ENCODE measurements at regions not wholly inside any gene's neighbourhood (a gene's known extent, or its start where the extent isn't known, plus 50 kb on each side); places are given as distances from the start of the nearest gene placed in this dataset.

GRCh38 chr14:71636076-71636475 is 296.2 kb upstream of the RGS6 start:
- no peak for DNase-seq
- no peak for ATAC-seq

- DNase-seq (no peak), ATAC-seq (no peak)
These were observed 295.3 kb upstream of the RGS6 start for GRCh38 chr14:71636820-71637471.

DNA sequence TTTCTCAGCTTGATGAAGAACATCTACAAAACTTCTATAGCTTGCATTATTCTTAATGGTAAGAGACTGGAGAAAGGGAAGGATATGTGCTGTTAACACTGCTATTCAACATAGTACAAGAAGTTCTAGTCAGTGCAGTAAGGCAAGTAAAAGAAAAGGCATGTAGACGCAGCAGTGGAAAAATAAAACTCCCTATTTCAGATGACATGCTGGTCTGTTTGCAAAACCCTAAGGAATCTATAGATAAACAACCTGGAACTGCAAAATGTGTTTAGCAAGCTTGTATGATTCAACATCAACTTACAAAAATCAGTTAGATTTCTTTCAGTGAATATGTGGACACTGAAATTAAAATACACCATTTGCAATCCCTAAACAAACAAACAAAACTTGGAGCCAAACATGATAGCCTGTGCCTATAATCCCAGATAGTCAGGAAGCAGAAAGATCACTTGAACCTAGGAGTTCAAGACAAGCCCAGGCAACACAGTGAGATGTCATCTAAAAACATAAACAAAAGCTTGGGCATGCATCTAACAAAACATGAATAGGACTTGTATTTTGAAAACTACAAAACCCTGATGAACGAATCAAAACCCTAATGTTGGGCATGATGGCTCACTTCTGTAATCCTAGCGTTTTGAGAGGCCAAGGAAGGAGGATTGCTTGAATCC is 293.6 kb upstream of the RGS6 start:
- ATAC-seq (no peak), DNase-seq (no peak)

GRCh38 chr14:71642715-71643114 is 289.5 kb upstream of the RGS6 start:
- ATAC-seq (no peak), DNase-seq (no peak)

- DNase-seq (no peak), ATAC-seq (no peak)
These were observed 286.6 kb upstream of the RGS6 start for GRCh38 chr14:71645656-71646055.

- DNase-seq (no peak), ATAC-seq (no peak)
These were observed 285.7 kb upstream of the RGS6 start for GRCh38 chr14:71646518-71646917.

DNA sequence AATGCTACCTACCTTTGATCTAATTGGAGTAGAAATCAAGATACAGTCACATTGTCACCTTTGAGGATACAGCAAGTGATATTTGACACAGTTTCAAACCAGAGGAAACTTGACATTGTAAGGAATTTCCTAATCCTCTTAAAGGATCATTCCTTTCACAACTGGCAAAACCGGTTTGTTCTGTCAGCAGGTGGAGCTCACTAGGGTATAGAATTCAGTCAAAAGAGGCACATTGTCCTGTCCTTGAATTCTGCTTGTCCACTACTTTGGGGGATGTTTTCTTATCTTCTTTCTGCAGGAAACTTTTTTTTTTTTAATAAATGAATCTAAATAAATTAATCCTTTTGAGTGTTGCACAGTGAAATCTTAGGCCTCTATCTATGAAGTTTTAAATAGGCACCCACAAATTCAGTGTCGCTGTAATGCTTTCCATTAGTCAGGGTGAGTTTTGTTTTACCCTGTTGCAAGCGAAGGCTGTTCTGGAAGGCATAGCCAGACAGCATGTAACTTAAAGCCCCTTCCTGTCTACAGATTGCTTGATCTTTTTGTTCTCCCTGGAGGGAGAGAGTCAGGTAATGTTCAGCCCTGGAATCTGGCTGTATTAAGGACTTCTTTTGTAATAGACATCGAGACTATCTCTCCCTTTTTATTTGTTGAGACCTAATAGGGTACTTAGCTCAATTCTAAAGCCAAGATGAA is 285.0 kb upstream of the RGS6 start:
- no peak for ATAC-seq

DNA sequence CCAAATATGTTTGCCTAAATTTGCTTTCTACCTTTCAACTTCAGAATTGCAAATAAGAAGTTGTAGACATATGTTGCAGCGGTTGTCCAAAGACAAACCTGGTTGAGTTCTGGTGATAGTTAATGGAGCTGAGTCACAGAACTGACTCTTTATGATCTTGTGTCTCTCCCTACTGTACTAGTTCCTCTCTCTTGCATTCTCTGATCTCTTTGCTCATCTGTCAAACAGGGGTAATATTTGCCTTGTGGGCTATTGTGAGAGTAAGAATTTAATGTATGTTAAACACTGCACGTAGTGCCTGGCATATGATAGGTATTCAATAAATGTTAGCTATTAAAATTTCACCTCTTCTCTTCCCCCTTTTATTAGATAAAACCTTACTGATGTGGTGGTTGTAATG is 283.5 kb upstream of the RGS6 start:
- ATAC-seq (no peak), DNase-seq (no peak)

More for the DNA sequence above, 285.0 kb upstream of the RGS6 start:
- DNase-seq, result no peak

DNA sequence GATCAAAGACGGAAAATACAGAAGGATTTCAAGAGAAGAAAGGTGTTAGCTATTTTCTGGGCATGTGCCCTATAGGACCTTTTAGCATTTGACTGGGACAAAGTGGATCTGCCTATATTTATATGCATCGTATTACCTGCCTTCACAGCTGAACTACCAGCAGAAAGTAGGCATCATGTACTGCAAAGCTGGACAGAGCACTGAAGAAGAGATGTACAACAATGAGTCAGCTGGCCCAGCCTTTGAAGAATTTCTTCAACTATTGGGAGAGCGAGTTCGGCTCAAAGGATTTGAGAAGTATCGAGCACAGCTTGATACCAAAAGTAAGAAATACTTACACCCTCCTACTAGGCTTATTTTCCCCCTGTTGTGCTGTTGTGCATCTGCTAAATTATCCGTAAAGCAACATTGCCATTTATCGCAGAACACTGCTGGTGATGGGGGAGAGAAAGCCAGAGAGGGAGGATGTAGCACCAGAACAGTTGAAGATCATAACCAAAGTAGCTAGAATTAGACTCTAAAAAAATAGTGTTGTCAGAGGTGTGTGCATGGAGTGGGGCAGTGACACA is 282.0 kb upstream of the RGS6 start:
- DNase-seq (no peak), ATAC-seq (no peak)

DNA sequence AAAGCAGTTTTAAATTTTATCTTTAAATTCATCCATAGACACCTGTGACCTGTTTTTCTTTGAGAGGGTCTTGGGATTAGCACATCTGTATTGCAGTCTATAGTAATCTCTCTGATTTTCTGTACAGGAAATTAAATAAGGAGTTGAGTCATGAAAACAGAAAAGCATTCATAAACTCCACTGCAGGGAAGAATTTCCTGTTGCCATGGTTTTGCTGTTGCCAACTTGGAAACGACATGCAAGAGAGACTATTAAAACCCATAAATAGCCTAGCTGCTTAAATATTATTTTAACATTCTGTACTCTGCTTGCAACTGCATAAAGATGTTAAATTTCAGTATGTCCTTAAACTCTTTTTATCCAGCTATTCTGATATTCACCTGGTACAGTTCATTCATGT is 281.0 kb upstream of the RGS6 start:
- DNase-seq, result no peak
- ATAC-seq, result no peak

- DNase-seq, result no peak
These were observed 279.9 kb upstream of the RGS6 start for GRCh38 chr14:71652368-71652767.

GRCh38 chr14:71654810-71655209 is 277.4 kb upstream of the RGS6 start:
- ATAC-seq (no peak), DNase-seq (no peak)

More at GRCh38 chr14:71652368-71652767, 279.9 kb upstream of the RGS6 start:
- no peak for ATAC-seq

DNA sequence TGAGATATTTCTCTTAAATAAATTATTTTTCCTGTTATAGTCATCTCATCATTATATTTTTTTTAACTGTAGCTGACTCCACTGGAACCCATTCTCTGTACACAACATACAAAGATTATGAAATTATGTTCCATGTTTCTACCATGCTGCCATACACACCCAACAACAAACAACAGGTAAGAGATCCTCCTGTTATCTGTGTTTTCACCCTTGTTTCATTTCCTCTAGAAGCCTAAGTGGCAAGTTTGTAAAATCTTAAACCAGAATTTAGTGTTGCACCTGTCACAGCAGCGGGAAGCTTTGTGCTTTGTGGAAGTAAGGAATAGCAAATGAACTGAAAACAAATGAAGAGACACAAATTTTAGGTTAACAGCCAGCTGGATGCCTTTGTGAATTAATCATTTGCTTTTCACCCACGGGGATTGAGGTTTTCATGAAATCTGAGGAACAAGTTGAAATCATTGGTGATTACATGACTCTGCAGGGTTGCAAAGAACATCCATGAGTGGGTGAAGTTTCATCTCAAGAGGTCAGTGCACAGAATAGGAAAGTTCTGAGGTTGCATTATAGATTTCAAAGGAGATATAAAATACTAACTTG is 273.9 kb upstream of the RGS6 start:
- peak; percentile 40 for ATAC-seq
- DNase-seq, result no peak

DNA sequence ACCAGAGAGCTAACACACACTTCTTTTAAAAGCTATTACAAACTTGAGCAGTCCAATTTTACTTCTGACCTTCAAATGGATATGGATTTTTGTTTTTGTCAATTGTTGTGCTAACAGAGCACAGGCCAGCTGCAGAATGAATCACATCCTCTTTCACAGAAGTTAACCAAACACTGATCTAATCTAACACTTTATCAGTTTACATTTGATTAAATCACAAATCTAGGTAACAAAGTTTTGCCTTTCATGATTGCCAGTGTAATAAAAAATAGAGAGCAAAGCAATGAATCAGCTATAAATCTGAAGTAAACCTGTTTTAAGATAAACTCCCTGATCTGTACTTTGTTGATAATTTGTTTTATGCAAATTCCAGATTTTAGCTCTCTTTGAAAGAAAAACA is 273.1 kb upstream of the RGS6 start:
- no peak for DNase-seq

GRCh38 chr14:71661441-71661840 is 270.8 kb upstream of the RGS6 start:
- DNase-seq (no peak), ATAC-seq (no peak)

More for the DNA sequence above, 273.1 kb upstream of the RGS6 start:
- no peak for ATAC-seq

DNA sequence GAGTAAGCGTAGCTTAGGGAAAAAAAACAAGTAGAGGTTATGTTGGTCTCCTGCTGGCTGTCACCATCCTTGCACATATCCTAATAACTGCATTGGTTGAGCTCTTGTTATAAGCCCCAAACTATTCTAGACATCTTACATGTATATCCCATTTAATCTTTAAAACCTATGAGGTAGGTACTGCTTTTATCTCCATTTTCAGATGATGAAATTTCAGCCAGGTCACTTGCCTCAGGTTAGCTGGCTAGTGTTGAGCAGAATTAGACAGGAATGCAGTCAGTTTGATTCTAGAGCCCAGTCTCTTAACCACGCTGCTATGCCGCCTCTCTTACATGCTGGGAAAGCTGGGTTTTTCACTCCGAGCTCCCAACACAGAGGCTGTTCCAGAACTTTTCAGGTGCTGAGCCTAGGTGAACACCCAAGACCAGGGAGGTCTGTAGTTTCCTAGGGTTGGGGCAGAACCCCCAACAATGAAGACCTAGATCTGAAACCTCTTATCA is 269.9 kb upstream of the RGS6 start:
- ATAC-seq (no peak), DNase-seq (no peak)

- ATAC-seq (no peak), DNase-seq (no peak)
These were observed 267.1 kb upstream of the RGS6 start for GRCh38 chr14:71665157-71665556.

GRCh38 chr14:71665781-71666180 is 266.4 kb upstream of the RGS6 start:
- no peak for DNase-seq
- no peak for ATAC-seq

GRCh38 chr14:71666571-71667145 is 265.6 kb upstream of the RGS6 start:
- no peak for DNase-seq
- ATAC-seq, result no peak

GRCh38 chr14:71668186-71668912 is 263.9 kb upstream of the RGS6 start:
- ATAC-seq, result no peak
- DNase-seq, result no peak

DNA sequence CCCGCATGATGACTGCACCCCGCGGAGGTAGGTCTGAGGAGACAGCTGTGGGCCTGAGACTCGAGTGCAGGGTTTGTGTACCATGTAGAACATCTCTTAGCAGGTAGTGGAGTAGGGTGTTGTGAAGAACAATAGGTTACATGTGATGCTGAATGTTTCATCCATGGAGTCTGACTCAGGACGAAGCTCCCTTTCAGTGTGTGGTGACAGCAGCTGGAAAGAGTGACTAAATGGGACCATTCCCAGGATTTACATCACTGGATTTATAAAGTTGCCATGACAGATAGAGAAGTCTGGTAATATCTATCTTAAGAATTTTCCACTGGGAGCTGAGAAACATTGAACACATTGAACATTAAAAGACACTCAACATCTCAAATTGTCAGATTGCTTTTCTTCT is 259.6 kb upstream of the RGS6 start:
- DNase-seq (no peak), ATAC-seq (no peak)

Data from stimulated activated naive CD8-positive, alpha-beta T cell treated with anti-CD3 and anti-CD28 coated beads, Interleukin-15, Interleukin-2, amounts not matched to agents 100 U/mL and 50 U/mL, for 24 hours (primary cell).